GM21825 (cell line): ENCODE measurements at regions not wholly inside any gene's neighbourhood (a gene's known extent, or its start where the extent isn't known, plus 50 kb on each side); places are given as distances from the start of the nearest gene placed in this dataset.
"Not testable (repeated sequence)": the region's sequence is repeated elsewhere in the genome, so short reads cannot be mapped to it uniquely, and the experiment has no call there.

Source experiments
- ATAC-seq: cut with Tn5 transposase; IDR thresholded peaks from one replicate; pipeline ENCODE4 v1.9.1; 2021; ENCODE audit warnings: mild to moderate bottlenecking, moderate library complexity; ENCODE audit not compliant: unreplicated experiment

DNA sequence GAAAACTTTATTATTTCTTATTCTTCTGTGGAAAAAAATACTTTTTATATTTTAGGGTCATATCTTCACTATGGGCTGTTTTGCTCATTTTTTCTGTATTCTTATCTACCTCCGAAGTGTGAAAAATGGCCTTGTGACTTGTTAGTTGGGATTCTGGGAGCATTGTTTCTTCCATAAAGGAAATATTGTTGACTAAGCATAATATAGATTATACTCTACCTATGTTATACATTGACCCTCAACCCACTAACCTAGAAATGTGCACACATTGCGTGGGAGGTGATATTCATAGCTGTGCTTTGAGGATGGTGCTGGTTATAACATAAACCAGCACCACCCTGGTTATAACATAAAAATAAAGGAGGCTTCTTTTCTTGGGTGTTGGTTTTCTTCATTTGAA is 259.2 kb upstream of the AADAT start:
- no peak for ATAC-seq

- not testable (repeated sequence) for ATAC-seq
Measured at GRCh38 chr4:170347191-170347590, 257.4 kb upstream of the AADAT start.

DNA sequence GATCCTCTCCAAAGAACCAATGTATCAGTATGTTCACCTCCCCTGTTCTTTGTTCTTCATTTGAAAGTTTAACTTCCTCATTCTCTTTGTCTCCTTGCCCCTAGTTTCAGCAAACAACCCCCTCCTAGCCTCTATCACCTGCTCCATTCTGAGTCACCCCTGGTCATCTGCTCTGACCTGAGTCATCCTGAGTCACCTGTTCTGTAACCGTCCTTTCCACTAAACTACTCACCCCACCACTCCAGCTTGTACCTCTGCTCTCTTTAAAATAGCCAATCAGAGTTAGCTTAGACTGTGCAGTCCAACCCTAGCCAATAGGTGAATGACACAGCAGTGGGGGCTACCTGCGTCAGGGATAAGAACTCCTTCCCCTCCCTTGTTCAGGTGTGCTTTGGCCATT is 249.8 kb upstream of the AADAT start:
- ATAC-seq, result no peak

- ATAC-seq, result peak; percentile 97
Measured at GRCh38 chr4:170336238-170336775, 246.6 kb upstream of the AADAT start.

GRCh38 chr4:170325599-170325998 is 235.8 kb upstream of the AADAT start:
- ATAC-seq, result no peak

DNA sequence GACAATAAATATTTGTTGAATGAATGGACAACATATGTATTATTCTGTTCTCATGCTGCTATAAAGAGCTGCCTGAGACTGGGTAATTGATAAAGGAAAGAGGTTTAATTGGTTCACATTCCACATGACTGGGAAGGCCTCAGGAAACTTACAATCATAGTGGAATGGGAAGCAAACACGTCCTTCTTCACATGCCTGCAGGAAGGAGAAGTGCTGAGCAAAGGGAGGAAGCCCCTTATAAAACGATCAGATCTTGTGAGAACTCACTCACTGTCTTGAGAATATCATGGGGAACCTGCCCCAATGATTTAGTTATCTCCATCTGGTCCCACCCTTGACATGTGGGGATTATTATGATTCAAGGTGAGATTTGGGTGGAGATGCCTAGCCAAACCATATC is 233.9 kb upstream of the AADAT start:
- no peak for ATAC-seq

DNA sequence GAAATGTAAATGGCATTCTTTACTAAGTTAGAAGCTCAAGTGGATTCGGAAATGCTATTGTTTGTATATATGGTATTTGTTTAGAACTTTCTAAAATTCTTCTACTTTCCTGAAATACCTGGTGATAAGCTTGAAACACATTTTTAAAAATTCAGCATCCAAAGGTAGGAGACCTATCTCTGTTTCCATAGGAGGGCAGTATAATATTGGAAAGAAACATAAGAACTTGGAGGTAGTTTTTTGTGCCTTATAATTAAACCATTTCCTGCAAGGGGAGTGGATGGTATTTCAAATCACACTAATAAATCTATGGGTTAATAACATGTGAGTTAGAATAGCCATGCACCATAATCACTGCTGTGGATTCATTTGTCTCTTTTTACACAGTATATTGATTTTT is 217.4 kb upstream of the AADAT start:
- no peak for ATAC-seq

DNA sequence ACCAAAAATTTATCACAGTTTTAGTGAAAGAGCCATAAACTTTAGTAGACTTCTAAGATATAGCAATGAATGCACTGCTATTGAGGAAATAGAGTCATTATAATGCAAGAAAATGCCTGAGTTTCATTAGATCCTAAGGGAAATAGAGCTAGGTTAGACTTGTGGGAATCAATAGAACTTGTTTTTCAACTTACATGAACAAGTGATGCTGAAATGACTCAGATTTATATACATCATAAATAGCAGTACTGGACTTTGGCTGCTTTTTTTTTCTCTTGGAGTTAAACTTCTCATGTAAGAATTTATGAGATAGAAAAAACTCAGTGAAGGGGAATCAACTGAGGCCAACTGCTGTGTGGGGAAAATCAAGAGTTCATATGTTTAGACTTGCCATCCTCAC is 216.5 kb upstream of the AADAT start:
- ATAC-seq, result no peak

DNA sequence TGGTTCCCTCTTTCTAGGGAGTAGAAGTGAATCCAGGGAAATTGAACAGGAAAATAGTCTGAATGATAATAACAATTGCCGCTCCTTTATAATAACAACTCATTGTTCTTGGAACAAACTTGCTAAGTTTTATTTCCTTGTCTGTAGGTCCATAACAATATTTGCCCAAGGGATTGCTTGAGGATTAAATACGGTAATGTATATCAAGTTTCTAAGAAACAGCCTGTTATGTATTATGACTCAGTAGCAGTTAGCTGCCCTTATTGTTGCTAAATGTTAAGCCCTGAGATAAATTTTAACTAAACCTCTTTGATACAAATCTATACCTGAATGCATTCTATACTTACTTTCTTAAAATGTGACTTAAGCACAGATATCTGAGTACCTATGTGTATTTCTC is 215.9 kb upstream of the AADAT start:
- no peak for ATAC-seq

- no peak for ATAC-seq
Measured at GRCh38 chr4:170281027-170281426, 191.3 kb upstream of the AADAT start.

GRCh38 chr4:170278460-170278859 is 188.7 kb upstream of the AADAT start:
- ATAC-seq, result no peak

DNA sequence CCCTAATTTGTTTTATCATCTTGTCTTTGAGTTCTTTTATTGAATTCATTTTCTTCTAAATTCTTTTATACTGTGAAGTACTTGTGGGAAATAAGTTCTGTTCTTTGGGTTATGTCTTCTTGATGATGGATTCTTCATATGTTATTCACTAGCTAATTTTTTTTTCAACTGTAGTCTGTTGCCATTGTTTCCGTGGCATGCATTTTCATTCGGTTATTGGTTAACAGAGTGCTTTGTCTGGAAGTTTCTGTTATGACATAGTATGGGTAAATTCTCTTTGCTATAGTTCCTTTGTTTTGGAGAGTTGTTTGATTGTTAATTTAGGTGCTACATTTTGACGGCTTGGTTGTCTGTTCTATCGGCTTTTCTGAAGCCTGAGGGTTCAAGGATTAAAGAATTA is 184.9 kb upstream of the AADAT start:
- ATAC-seq, result no peak

DNA sequence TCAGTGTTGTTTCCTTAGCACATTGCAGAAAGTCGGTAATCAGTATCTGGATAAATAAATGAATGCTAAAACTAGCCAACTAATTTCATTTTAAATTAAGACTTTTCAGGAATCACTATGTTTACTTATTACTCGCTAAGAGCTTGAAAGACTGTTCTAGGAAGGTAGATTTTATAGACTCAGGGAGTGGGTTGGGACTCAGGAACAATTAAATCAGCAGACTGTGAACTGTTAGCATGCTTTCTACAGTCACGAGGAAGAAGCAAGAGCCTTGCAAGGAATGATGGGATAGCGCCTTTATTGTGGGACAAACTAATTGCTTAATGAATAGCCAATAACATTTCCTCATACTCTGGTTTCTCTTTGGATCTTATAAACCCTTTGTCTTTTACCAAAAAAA is 183.2 kb upstream of the AADAT start:
- ATAC-seq, result no peak

GRCh38 chr4:170271723-170272122 is 182.0 kb upstream of the AADAT start:
- ATAC-seq, result no peak

DNA sequence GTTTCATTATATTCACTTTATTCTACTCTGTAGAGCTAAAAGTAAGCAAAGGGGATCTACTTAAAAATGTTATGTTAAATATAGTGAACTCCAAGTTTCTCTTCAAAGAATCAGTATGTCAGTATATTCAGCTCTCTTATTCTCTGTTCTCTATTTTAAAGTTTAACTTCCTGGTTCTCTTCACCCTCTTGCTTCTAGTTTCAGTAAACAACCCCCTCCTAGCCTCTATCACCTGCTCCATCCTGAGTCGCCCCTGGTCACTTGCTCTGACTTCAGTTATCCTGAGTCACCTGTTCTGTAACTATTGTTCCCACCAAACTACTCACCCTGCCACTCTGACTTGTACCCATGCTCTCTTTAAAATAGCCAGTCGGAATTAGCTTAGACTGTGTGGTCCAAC is 180.9 kb upstream of the AADAT start:
- no peak for ATAC-seq

GRCh38 chr4:170269950-170270349 is 180.2 kb upstream of the AADAT start:
- no peak for ATAC-seq

DNA sequence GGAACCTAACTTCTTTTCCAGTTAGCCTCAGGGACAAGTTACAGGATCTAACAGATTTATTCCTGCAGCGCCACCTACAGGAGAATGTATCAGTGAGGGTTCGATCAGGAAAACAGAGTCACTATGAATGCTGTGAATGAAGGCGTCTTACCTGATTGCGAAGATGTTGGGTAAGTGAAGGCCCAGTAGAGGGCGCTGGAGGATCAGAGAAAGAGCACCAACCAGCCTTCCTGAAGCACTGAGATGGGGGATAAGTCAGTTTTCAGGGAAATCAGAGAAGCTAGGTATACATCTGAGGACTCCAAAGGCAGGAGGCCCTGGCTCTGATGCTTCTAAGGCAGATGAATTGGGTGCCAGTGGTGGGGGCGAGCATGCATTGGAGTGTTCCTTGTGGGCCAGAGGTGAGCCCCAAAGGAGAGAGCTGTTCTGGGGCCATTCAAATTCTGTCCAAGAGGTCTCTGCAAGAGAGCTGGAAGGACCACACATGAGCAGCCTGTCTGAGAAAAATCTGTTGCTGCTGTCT is 169.9 kb upstream of the AADAT start:
- peak; percentile 98 for ATAC-seq

- no peak for ATAC-seq
Measured at GRCh38 chr4:170256807-170257206, 167.1 kb upstream of the AADAT start.

GRCh38 chr4:170248576-170248975 is 158.8 kb upstream of the AADAT start:
- ATAC-seq, result no peak

- no peak for ATAC-seq
Measured at GRCh38 chr4:170248029-170248428, 158.3 kb upstream of the AADAT start.

GRCh38 chr4:170247596-170247995 is 157.8 kb upstream of the AADAT start:
- no peak for ATAC-seq

DNA sequence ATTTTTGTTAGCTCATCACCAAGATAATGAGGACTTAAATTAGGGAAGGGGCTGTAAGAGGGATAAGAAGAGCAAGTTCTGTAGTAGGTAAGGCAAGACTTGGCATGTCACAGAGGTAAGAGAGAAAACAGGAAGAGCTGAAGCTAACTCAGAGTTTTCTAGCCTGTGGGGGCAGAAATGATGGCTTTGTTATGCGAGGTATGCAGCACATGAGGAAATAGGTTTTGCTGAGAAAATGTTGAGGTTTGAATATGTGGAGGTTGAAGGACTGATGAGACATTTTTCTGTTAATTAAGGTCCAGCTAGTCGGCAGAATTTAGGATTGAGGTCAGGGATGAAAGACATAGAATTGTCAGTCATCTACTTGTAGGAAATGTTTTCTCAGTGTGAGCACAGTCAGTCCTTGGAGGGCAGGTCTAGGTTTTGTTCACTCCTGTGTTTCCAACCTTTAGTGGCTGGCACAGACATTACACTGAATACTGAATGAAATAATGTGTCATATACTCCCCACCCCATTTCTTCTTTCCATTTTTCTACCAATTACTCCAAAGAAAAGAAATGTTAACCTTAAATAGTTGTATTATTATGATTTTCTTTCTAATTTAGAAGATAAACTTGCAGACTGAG is 154.0 kb upstream of the AADAT start:
- ATAC-seq, result no peak

DNA sequence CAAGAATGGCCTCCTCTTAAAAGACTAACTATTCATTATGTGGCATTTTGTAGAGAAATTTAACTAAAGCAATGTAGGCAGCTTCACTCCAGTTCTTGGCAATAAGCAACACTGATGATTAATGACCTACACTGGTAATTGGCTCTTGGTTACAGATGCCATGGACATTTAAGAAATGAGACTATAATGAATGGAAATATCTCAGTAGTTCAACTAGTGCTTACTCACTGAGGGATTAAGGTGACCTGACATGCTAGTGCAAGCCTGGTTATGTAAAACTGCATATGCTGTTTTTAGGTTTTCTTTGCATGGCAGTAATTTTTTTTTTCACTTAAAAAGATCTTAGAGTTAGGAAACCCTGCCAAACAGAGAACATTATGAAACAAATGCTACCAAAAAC is 152.7 kb upstream of the AADAT start:
- no peak for ATAC-seq
